ELF-1 (cell line): ENCODE measurements at regions not wholly inside any gene's neighbourhood (a gene's known extent, or its start where the extent isn't known, plus 50 kb on each side); places are given as distances from the start of the nearest gene placed in this dataset.
A peak's percentile ranks its signal among the peaks of the same experiment; 100 is the strongest.
"Not testable (repeated sequence)": the region's sequence is repeated elsewhere in the genome, so short reads cannot be mapped to it uniquely, and the experiment has no call there.

Source experiments
- DNase-seq: peaks from one replicate; pipeline ENCODE4 v3.0.0-alpha.2; 2016; ENCODE audit warnings: low read depth, low spot score

DNA sequence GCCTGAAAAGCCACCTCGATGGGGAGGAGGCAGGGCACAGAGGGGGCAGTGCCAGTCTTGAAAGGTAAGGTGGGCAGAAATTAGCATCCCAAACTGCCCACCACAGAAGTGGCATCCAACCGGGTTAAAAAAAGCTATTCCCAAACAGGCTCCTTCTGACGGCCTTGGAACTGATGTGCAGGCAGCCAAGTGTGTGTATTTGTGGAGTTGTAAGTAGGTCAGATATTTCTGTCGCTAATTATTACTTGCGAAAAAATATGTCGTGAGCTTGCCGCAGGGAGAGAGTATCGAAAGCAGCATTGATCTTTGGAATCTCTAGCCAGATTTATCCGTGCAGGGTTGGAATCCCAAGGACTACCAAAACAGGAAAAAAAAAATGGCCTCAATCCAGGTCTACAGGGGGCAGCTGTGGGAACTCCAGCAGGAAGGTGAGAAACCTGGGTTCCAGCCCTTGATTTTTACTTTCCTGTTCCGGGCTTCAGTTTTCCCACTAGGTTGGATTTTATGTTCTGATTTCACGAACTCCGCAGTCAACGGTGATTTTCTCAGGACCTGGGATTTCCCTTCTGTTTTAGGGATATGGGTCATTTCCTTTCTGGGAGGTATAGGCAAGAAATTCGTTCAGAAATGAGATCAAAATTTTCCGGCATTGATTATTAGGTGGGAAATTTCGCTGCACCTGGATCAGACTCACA, 200.8 kb downstream of the RGS3 start:
- DNase-seq: no peak

DNA sequence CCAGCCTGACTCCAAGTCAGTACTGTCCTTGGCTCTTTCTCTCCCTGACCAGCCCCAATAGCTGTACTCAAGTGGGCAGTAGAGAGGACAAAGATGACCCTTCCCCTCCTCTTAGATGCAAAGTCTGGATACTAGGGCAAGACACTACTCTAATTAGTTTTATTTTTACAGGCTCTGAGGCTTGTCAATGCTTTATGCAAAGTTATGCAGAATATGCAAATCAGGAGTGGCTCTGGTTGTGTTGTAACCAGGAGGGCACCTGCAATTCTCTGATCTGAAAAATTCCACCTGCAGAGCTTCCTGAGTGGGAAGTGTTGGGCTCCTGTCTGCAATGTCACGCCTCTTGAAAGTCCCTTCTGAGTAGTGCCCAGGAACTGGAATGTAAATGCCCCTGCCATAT, 201.5 kb downstream of the RGS3 start:
- DNase-seq: no peak

- DNase-seq: no peak
These were observed 202.2 kb downstream of the RGS3 start for GRCh38 chr9:113665756-113666155.

DNA sequence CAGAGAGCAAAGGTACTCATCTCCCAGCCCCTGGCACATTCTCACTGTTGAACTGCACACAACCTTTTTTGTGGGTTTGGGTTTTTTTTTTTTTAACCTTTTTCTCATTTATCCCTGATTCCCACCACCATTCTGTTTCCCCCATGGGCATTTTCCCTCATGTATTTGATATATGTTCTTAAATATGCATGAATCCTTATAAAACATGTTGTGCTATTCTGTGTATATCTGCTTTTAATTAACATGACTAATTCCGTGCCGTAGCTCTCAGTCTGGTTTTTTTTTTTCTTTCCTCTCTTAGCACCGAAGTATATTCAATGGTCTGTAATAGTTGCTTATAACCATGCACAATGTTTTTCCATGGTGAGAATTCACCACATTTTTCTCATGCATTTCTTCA, 204.5 kb downstream of the RGS3 start:
- no peak for DNase-seq

DNA sequence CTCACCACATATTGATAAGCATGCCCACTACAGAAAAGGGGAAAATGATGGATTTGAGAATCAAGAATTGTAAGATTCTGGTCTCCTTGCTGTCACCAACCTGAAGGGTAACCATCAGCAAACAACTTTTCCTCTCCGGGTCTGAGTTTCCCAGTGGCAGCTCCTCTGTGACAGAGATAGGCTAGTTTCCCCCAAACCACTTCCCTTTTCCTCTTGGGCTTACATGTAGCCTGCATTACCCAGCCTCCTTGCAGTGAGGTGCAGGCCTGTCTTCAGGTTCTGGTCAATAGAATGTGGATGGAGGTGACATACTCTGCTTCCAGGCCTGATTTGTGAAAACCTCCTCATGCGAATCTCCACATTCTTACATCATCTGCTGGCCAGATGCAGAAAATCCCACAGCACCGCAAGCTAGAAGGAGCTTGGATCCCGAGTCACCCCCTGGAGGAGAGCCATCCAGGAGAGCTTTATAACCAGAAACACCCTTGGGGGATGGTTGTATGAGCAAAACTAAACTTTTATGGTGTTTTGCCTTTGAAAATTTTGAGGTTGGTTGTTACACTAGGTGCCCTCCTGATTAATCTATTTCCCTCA, 206.1 kb downstream of the RGS3 start:
- no peak for DNase-seq

- no peak for DNase-seq
These were observed 202.4 kb upstream of the ZNF618 start for GRCh38 chr9:113673726-113674125.

DNA sequence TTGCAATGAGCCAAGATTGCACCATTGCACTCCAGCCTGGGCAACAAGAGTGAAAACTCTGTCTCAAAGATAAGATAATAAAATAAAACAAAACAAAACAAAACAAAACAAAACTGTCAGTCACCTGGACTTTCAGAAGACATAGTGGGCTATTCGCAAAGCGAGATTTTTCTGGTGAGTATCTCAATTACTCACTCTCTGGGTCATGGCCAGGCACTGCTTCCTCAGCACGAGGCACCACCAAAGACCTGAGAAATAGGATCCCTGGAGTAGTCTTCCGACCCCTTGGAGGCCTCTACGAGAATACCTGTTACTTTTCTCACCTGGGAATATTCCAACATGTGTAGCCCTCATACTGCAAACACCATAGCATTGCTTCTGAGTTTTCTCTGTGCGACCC, 201.7 kb upstream of the ZNF618 start:
- DNase-seq: no peak

GRCh38 chr9:113675475-113675941, 200.6 kb upstream of the ZNF618 start:
- DNase-seq: no peak

DNA sequence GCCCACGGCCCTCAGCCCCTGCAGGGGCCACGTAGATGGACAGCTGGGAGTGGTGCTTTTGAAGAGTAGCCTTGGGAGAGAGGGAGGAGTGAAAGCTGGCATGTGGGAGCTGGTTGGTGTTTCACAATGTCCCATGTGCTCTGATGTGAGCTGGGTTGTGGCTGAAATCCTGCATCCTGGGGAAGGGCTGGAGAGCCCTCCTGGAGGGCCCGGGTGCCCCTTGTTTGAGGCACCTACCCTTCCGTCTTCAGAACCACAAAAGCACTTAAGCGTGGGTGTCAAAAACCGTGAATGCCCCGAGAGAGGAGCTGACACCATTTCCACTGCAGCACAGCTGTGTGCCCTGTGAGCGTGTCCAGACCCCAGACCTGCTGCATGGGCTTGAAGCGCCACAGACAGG, 199.1 kb upstream of the ZNF618 start:
- DNase-seq: no peak

DNA sequence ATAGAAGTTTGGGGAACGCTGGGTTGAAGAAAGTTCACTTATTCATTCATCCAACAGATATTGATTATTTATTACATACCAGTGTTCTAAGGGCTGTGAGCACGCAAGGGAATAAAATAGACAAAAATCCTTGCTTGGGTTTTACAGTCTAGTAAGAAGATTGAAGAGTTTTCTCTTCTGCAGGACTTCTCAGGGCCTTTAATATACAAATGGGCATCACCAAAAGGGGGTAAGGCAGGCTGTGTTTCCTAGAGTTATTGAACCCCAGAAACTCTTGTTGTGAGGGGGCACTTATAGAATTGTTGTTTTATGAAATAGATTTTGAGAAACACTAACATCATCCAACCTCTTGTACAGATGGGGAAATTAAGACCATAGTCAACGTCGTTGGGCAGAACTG, 198.5 kb upstream of the ZNF618 start:
- DNase-seq: no peak

DNA sequence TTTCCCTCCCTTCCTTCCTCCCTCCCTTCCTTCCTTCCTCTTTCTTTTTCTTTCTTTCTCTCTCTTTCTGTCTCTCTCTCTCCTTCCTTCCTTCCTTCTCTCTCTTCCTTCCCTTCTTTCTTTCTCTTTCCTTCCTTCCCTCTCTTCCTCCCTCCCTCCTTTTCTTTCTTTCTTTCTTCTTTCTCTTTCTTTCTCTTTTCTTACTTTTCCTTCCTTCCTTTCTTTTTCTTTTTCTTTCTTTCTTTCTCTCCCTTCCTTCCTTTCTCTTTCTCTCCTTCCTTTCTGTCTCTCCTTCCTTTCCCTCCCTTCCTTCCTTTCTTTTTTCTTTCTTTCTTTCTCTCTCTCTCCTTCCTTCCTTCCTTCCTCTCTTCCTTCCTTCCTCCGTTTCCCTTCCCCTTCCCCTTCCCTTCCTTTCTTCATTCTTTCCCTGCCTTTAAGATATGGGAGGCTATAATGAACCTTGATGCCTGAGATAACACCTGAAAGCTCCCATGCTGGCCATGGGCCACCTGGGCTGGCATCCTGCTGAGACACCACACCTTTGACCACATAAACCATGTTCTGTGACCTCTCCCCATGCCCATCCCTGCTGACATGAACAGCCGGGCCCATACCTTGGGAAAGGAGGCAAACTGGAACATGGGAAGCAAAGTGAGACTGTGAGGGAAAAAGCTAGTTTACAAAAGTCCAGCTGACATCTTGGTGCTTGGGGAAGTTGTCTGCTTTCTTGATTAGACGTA, 197.8 kb upstream of the ZNF618 start:
- no peak for DNase-seq

GRCh38 chr9:113678859-113679256, 197.3 kb upstream of the ZNF618 start:
- DNase-seq: no peak

DNA sequence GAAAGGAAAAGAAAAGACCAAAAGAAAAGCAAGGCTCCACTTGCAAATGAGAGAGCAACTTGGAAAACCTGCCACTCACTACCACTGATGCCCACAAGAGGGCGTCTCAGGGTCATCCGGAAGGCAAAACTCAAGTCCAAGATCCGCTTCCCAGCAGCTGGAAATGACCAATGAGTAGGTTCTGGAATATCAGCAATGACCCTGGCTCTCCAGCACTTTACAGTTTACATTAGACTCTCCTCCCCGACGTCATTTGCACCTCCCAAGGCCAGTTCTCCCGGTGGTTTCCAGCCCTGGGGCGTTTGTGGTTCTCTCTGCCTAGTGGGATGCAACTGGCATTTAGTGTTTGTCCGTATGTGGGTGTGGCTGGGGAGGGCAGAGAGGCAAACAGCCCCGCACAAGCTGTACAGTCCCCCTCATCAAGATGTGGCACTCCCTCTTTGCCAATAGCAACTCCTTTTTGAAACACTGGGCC, 193.8 kb upstream of the ZNF618 start:
- DNase-seq: peak; percentile 89

- DNase-seq: not testable (repeated sequence)
These were observed 190.5 kb upstream of the ZNF618 start for GRCh38 chr9:113685636-113686035.

- DNase-seq: no peak
These were observed 188.9 kb upstream of the ZNF618 start for GRCh38 chr9:113687107-113687679.

- DNase-seq: no peak
These were observed 188.3 kb upstream of the ZNF618 start for GRCh38 chr9:113687680-113688371.

DNA sequence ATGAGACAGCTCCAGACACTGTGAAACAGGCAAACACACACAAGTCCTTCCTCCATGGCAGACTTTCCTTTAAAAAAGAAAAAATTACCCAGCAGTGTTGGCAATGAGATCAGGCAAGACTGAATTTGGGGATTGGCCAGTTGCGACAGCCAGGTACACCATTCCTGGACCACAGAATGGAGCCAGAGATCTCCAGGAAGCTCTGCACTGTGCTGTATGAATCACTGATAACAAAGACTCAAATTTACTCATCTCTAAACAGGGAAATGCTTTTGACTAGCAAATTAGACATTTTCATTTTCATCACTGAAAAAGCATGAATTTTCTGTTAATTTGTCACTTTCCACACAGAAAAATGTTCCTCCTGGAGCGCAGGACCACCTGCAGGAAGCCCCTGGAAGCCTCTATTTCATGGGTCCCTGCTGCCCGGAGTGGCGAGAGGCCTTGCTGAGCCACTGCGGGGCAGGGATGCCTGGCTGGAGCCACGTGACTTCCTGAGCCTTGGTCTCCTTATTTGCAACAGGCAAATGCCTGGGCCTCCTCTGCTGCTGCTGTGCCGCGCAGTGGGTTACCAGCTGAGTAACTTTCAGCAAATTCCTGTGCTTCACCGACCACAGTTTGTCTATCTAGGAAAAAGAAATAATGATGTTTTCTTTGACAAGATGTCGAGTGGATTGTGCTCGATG, 185.9 kb upstream of the ZNF618 start:
- DNase-seq: peak; percentile 39

DNA sequence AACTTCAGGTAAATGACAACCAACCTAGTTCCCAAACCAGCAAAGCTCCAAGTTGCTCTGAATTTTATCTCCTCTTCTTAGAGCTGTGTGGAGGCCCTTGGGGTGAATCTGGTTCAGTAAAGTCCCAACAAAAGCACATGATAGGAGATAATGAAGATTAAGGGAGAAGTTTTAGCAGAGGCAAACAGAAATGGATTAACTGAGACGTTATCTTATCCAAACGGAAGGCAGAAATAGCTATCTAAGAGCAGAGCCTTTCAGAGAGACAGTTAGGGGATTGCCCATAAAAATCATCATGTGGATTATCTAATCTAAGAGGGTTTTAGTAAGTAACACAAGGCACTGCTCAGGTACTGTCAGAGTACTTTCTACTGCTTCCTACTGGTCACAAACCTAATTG, 183.9 kb upstream of the ZNF618 start:
- no peak for DNase-seq

DNA sequence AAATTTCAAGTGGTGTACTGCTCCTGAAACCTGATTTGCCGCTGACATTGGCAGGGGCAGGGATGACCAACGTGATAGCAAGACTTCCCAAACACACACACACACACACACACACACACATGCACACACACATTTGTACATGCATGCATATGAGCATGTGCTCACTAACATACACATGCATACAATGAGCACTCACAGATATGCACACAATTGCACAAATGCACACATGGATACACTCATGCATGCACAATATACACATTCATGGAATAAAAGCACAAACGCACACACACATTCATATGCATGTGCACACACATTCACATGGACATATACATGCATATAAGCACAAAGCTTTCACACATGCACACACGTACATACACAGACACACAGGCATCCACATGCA, 181.2 kb upstream of the ZNF618 start:
- no peak for DNase-seq

DNA sequence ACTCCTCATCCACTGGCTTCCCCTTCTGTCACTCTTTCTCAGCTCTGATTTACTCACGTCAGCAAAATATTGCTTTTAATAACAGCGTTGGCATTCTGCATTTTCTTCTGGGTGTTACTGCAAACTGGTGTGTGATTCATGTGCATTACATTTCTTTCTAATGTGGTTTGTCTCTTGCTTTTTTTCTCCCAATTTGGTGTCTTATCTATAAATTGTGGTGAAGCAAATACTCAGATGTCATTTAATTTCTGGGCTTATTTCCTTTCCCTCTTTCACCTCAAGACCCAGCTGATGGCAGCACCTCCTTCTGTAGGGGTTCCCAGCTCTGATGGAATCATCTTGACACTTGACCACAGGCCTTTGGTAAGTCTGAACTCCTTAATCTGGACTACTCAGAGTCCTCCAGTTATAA, 180.7 kb upstream of the ZNF618 start:
- DNase-seq: no peak

GRCh38 chr9:113695901-113696300, 180.2 kb upstream of the ZNF618 start:
- no peak for DNase-seq
